ENCODE measurements at regions not wholly inside any gene's neighbourhood (a gene's known extent, or its start where the extent isn't known, plus 50 kb on each side); places are given as distances from the start of the nearest gene placed in this dataset.
"Not testable (repeated sequence)": the region's sequence is repeated elsewhere in the genome, so short reads cannot be mapped to it uniquely, and the experiment has no call there.

DNA sequence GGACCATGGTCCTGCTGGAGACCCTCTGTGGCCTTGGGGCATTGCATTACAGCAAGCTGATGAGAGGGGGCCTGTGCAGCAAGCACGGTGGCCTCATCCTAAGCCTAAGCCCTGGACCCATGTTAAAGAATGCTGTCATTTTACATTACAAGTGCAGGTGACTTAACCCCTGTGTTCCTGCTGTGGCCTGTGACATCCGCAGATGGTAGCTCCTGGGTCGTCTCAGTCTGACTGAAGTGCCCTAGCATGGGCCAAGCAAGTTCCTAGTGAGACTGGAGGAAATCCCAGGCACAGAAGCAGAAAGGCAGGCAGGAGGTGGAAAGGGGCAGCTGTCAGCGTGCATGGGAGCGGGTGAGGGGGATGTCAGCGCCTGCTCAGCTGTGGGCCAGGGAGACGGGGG lies 252.4 kb downstream of the FNDC1 start:
- TF ChIP-seq, protein P1, sequence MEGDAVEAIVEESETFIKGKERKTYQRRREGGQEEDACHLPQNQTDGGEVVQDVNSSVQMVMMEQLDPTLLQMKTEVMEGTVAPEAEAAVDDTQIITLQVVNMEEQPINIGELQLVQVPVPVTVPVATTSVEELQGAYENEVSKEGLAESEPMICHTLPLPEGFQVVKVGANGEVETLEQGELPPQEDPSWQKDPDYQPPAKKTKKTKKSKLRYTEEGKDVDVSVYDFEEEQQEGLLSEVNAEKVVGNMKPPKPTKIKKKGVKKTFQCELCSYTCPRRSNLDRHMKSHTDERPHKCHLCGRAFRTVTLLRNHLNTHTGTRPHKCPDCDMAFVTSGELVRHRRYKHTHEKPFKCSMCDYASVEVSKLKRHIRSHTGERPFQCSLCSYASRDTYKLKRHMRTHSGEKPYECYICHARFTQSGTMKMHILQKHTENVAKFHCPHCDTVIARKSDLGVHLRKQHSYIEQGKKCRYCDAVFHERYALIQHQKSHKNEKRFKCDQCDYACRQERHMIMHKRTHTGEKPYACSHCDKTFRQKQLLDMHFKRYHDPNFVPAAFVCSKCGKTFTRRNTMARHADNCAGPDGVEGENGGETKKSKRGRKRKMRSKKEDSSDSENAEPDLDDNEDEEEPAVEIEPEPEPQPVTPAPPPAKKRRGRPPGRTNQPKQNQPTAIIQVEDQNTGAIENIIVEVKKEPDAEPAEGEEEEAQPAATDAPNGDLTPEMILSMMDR (IDR thresholded peaks at IDR 0.05), result no peak
- DNase-seq (ENCODE audit: low spot score), result no peak
- no peak for ATAC-seq (ENCODE audit: low FRiP score)

DNA sequence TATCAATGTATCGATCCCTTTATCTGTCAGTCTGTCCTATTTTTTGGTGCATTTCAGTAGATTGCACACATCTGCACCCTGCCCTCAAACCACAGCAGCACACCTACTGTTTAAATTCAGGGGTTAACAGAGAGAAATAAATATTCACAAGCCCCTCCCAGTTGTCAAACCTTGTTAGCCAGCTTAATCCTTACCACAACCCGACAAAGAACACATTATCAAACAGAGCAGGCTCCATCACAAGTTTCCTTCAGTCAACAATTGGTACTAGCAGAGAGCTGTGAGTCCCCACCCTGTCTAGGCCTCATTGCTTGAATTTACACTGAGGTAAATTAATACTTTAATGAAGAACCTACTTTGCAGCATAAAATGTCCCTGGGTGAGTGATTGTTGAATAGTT lies 249.8 kb downstream of the FNDC1 start:
- ATAC-seq (ENCODE audit: low FRiP score) (no peak), DNase-seq (ENCODE audit: low spot score) (no peak)
- TF ChIP-seq, protein P1 (IDR thresholded peaks at IDR 0.05), result no peak

DNA sequence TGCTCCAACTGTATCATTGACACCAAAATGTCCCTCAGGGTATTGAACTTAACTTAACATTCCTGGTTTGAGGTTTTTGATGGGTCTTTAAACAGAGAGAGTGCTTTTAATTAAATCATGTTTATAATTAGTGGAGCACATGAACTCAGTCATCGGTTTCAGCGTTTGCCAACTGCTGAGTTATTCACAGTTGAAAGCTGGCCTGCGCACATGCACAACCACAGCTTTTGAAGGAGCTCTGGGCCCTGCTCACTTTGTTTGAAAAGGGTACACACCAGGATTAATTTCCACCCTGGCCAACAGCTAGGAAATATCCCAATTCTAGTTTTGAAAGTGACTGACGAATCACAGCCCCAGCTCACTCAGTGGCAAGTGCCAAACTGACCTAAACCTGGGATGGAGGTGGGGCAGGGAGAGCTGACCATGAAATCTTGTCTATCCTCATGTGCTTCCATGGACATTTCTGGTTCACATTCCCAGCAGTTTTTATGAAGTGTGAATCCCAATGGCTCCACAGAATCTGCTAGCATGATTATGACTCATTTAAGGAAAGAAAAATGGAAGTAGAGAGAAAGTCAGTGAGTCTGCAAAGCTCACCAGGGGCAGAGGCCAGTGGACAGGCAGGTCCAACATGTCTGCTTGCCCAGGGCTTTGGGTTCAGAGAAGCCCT lies 247.8 kb downstream of the FNDC1 start:
- DNase-seq (ENCODE audit: low spot score) (no peak), ATAC-seq (ENCODE audit: low FRiP score) (no peak)
- TF ChIP-seq, protein P1 (IDR thresholded peaks at IDR 0.05), result no peak

DNA sequence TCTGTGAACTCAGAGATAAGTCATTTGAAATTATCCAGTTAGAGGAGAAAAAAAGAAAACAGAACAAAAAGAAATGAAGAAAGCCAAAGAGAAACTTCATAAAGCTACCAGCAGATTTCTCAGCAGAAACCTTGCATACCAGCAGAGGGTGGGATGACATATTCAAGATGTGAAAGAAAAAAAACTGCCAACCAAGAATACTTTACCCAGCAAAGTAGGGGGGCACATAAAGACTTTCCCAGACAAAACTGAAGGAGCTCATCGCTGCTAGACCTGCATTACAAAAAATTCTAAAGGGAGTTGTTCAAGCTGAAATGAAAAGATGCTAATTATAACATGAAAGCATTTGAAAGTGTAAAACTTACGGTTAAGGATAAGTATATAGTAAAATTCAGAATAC lies 246.3 kb downstream of the FNDC1 start:
- ATAC-seq (ENCODE audit: low FRiP score), result no peak
- DNase-seq (ENCODE audit: low spot score), result no peak
- TF ChIP-seq, protein P1 (IDR thresholded peaks at IDR 0.05), result no peak

DNA sequence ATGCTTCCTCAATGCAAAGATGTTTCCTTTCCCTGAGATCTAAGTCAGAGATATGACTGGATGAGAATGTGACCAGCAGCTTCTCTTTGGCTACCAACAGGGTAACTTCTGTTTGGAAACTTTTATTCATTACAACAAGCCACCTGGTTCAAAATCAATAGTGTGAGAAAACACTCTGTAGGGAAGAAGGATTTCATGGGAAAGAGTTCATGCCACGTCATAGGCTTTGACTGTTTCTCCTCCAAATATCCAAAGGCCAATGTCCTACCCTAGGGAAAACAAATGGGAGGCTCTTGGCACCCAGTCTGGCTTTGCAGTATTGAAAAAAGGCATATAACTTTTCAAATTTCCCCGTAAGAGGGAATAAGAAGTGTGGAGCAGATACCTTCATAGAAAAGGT lies 245.5 kb downstream of the FNDC1 start:
- DNase-seq (ENCODE audit: low spot score), result no peak
- ATAC-seq (ENCODE audit: low FRiP score), result no peak
- TF ChIP-seq, protein P1 (IDR thresholded peaks at IDR 0.05), result no peak

DNA sequence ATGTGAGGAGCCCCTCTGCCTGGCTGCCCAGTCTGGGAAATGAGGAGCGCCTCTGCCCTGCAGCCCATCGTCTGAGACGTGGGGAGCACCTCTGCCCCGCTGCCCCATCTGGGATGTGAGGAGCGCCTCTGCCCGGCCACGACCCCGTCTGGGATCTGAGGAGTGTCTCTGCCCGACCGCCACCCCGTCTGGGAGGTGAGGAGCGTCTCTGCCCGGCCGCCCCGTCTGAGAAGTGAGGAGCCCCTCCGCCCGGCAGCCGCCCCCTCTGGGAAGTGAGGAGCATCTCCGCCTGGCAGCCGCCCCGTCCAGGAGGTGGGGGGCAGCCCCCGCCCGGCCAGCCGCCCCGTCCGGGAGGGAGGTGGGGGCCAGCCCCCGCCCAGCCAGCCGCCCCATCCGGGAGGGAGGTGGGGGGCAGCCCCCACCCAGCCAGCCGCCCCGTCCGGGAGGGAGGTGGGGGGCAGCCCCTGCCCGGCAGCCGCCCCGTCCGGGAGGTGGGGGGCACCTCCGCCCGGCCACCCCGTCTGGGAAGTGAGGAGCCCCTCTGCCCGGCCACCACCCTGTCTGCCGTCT lies 238.1 kb downstream of the FNDC1 start:
- not testable (repeated sequence) for DNase-seq (ENCODE audit: low spot score); ATAC-seq (ENCODE audit: low FRiP score)

DNA sequence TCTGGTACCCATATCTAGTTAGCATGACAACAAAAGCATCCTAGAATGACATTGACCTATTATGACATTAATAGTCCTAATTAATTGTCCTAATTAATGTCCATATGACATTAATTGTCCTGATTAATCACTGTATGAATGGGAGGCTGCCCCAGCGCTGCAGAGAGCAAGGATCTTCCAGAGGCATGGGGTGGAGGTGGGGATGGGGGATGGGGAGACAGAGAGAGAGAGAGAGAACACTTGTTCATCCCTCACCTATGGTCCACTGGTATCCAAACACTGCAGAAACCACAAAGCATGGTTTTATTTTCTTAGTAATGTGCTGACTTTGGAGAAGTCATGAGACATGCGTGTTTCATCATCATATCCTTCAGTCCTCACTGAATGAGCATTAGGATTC lies 235.1 kb downstream of the FNDC1 start:
- TF ChIP-seq, protein P1 (IDR thresholded peaks at IDR 0.05), result no peak
- ATAC-seq (ENCODE audit: low FRiP score) (no peak), DNase-seq (ENCODE audit: low spot score) (no peak)
